ENCODE measurements at regions not wholly inside any gene's neighbourhood (a gene's known extent, or its start where the extent isn't known, plus 50 kb on each side); places are given as distances from the start of the nearest gene placed in this dataset.

DNA sequence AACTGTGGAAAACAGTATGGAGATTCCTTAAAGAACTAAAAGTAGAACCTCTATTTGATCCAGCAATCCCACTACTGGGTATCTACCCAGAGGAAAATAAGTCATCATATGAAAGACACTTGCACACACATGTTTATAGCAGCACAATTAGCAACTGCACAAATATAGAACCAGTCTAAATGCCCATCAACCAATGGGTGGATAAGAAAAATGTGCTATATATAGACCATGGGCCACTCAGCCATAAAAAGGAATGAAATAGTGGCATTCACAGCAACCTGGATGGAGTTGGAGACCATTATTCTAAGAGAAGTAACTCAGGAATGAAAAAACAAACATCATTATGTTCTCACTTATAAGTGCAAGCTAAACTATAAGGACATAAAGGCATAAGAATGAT, 105.0 kb upstream of the PGBD5 start:
- no peak for TF ChIP-seq POLR2AphosphoS5 (IDR thresholded peaks at IDR 0.05; ENCODE audit: low read depth, low read length)
- TF ChIP-seq POLR2A (IDR thresholded peaks at IDR 0.05; ENCODE audit: low read depth, low read length): no peak
- no peak for TF ChIP-seq TAF1 (IDR thresholded peaks at IDR 0.05; ENCODE audit: low read depth, low read length)
